ENCODE measurements at regions not wholly inside any gene's neighbourhood (a gene's known extent, or its start where the extent isn't known, plus 50 kb on each side); places are given as distances from the start of the nearest gene placed in this dataset.

DNA sequence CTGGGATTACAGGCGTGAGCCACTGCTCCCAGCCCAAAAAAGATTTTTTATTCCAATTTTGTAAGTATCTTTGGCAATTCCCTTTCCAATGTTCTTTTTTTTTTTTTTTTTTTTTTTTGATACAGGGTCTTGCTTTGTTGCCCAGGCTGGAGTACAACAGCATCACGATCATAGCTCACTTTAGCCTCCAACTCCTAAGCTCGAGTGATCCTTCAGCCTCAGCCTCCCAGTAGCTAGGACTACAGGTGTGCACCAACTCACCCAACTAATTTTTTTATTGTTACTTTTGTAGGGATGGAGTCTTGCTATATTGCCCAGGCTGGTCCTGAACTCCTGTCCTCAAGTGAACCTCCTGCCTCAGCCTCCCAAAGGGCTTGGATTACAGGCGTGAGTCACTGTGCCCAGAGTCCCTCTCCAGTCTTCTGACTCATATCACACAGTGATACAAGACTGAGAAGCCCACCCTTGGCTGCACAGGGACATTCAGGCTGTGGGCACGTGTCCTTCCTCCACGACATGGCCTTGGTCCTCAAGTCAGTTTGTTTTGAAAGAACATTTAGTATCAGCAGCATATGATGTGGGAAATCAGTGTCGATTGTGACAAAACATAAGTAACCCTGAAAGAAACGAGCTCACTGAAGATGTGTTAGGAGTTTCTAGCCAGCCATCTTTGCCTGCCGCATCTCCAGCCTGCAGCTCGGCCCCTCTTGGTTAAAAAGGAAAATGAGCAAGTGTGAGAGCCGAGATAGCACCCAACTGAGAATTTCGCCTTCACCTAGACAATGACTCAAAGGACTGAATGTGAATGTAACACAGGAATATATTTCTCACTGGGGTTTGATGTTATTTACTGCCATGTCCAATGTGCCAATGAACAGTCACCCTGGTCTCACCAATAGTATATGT lies 175.5 kb downstream of the MN1 start:
- Histone ChIP-seq H3K4me1 (no peaks in the 10 kb centered on the region), H3K27ac (no peak overlapping the region), H3K4me3 (no peak overlapping the region), H3K9me3 (no peaks in the 10 kb centered on the region), H3K36me3 (no peaks in the 10 kb centered on the region), H3K27me3 (no peaks in the 10 kb centered on the region)
- DNase-seq (ENCODE audit: low spot score in 2 of 2) = no peak
- TF ChIP-seq POLR2A (IDR thresholded peaks at IDR 0.05) (no peak), POLR2AphosphoS5 (IDR thresholded peaks at IDR 0.05) (no peak), EP300 (IDR thresholded peaks at IDR 0.05) (no peak)
- TF ChIP-seq, protein P1, sequence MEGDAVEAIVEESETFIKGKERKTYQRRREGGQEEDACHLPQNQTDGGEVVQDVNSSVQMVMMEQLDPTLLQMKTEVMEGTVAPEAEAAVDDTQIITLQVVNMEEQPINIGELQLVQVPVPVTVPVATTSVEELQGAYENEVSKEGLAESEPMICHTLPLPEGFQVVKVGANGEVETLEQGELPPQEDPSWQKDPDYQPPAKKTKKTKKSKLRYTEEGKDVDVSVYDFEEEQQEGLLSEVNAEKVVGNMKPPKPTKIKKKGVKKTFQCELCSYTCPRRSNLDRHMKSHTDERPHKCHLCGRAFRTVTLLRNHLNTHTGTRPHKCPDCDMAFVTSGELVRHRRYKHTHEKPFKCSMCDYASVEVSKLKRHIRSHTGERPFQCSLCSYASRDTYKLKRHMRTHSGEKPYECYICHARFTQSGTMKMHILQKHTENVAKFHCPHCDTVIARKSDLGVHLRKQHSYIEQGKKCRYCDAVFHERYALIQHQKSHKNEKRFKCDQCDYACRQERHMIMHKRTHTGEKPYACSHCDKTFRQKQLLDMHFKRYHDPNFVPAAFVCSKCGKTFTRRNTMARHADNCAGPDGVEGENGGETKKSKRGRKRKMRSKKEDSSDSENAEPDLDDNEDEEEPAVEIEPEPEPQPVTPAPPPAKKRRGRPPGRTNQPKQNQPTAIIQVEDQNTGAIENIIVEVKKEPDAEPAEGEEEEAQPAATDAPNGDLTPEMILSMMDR (IDR thresholded peaks at IDR 0.05) = no peak
- WGBS = 91% methylated on average over 12 of the region's 12 CpGs

GRCh38 chr22:27626675-27627443 lies 174.7 kb downstream of the MN1 start:
- TF ChIP-seq POLR2AphosphoS5 (IDR thresholded peaks at IDR 0.05) = no peak
- TF ChIP-seq EP300 (IDR thresholded peaks at IDR 0.05) = no peak
- TF ChIP-seq POLR2A (IDR thresholded peaks at IDR 0.05) = no peak
- TF ChIP-seq, protein P1 (IDR thresholded peaks at IDR 0.05) = no peak
- H3K9me3 ChIP-seq = no peaks in the 10 kb centered on the region
- no peak overlapping the region for H3K27ac ChIP-seq
- WGBS = 72% methylated on average over 6 of the region's 7 CpGs
- no peaks in the 10 kb centered on the region for H3K27me3 ChIP-seq
- no peak for DNase-seq (ENCODE audit: low spot score in 2 of 2)
- no peaks in the 10 kb centered on the region for H3K36me3 ChIP-seq
- H3K4me1 ChIP-seq = no peaks in the 10 kb centered on the region
- no peak overlapping the region for H3K4me3 ChIP-seq

- TF ChIP-seq POLR2AphosphoS5 (IDR thresholded peaks at IDR 0.05) = no peak
- no peak for TF ChIP-seq POLR2A (IDR thresholded peaks at IDR 0.05)
- no peak for TF ChIP-seq EP300 (IDR thresholded peaks at IDR 0.05)
- TF ChIP-seq, protein P1 (IDR thresholded peaks at IDR 0.05) = no peak
- 88% methylated on average over 9 of the region's 9 CpGs for WGBS
- Histone ChIP-seq H3K27me3 (no peaks in the 10 kb centered on the region), H3K4me1 (no peaks in the 10 kb centered on the region), H3K4me3 (no peak overlapping the region), H3K36me3 (no peaks in the 10 kb centered on the region), H3K9me3 (no peaks in the 10 kb centered on the region), H3K27ac (no peak overlapping the region)
- no peak for DNase-seq (ENCODE audit: low spot score in 2 of 2)
Measured at GRCh38 chr22:27627444-27627833, 174.1 kb downstream of the MN1 start.

GRCh38 chr22:27627901-27628300 lies 173.7 kb downstream of the MN1 start:
- no peak for DNase-seq (ENCODE audit: low spot score in 2 of 2)
- Histone ChIP-seq H3K4me3 (no peak overlapping the region), H3K4me1 (no peaks in the 10 kb centered on the region), H3K9me3 (no peaks in the 10 kb centered on the region), H3K27ac (no peak overlapping the region), H3K27me3 (no peaks in the 10 kb centered on the region), H3K36me3 (no peaks in the 10 kb centered on the region)
- 94% methylated on average over 3 of the region's 6 CpGs for WGBS
- TF ChIP-seq, protein P1 (IDR thresholded peaks at IDR 0.05) = no peak
- TF ChIP-seq POLR2AphosphoS5 (IDR thresholded peaks at IDR 0.05) = no peak
- TF ChIP-seq POLR2A (IDR thresholded peaks at IDR 0.05) = no peak
- TF ChIP-seq EP300 (IDR thresholded peaks at IDR 0.05) = no peak

GRCh38 chr22:27628341-27628740 lies 173.2 kb downstream of the MN1 start:
- TF ChIP-seq, protein P1 (IDR thresholded peaks at IDR 0.05) = no peak
- TF ChIP-seq EP300 (IDR thresholded peaks at IDR 0.05) (no peak), POLR2A (IDR thresholded peaks at IDR 0.05) (no peak), POLR2AphosphoS5 (IDR thresholded peaks at IDR 0.05) (no peak)
- Histone ChIP-seq H3K4me1 (no peaks in the 10 kb centered on the region), H3K9me3 (no peaks in the 10 kb centered on the region), H3K36me3 (no peaks in the 10 kb centered on the region), H3K27me3 (no peaks in the 10 kb centered on the region), H3K4me3 (no peak overlapping the region), H3K27ac (no peak overlapping the region)
- 73% methylated on average over 8 of the region's 8 CpGs for WGBS
- DNase-seq (ENCODE audit: low spot score in 2 of 2) = no peak

Data from suprapubic skin (tissue), 4 donors.